Hepatocyte (in vitro differentiated cells): ENCODE measurements at regions not wholly inside any gene's neighbourhood (a gene's known extent, or its start where the extent isn't known, plus 50 kb on each side); places are given as distances from the start of the nearest gene placed in this dataset.

Source experiments
- DNase-seq: peaks from one replicate; pipeline ENCODE4 v3.0.0-alpha.2; 2016; ENCODE audit warnings: low spot score
- H2AFZ ChIP-seq: fragments of 200-600 bp; sonication (generic); 2 replicates; pipeline ENCODE4 v1.6.0; 2016; ENCODE audit warnings: antibody characterized with exemption, mild to moderate bottlenecking
- H3K27ac ChIP-seq: fragments of 200-600 bp; sonication (generic); 2 replicates; pipeline ENCODE4 v1.5.1; 2016; ENCODE audit warnings: mild to moderate bottlenecking
- H3K27me3 ChIP-seq: fragments of 200-600 bp; sonication (generic); 2 replicates; pipeline ENCODE4 v1.6.1; 2016
- H3K36me3 ChIP-seq: fragments of 200-600 bp; sonication (generic); replicated peaks from 2 replicates; pipeline ENCODE4 v1.5.1; 2016; ENCODE audit warnings: low read depth; ENCODE audit not compliant: insufficient read depth
- H3K4me1 ChIP-seq: fragments of 200-600 bp; sonication (generic); 2 replicates; pipeline ENCODE4 v1.5.1; 2016; ENCODE audit warnings: mild to moderate bottlenecking, moderate library complexity; ENCODE audit not compliant: insufficient read depth
- H3K4me2 ChIP-seq: fragments of 200-600 bp; sonication (generic); 2 replicates; pipeline ENCODE4 v1.6.0; 2016
- H3K4me3 ChIP-seq: fragments of 200-600 bp; sonication (generic); 2 replicates; pipeline ENCODE4 v1.5.1; 2016; ENCODE audit warnings: mild to moderate bottlenecking
- H3K79me2 ChIP-seq: fragments of 200-600 bp; sonication (generic); 2 replicates; pipeline ENCODE4 v1.6.0; 2017; ENCODE audit warnings: mild to moderate bottlenecking
- H3K9me2 ChIP-seq: fragments of 200-600 bp; sonication (generic); replicated peaks from 2 replicates; pipeline ENCODE4 v1.6.0; 2017; ENCODE audit warnings: mild to moderate bottlenecking; ENCODE audit not compliant: insufficient read depth
- H3K9me3 ChIP-seq: fragments of 200-600 bp; sonication (generic); 2 replicates; pipeline ENCODE4 v1.5.1; 2016; ENCODE audit warnings: low read depth, mild to moderate bottlenecking
- H4K20me1 ChIP-seq: fragments of 200-600 bp; sonication (generic); 2 replicates; pipeline ENCODE4 v1.6.0; 2016; ENCODE audit warnings: mild to moderate bottlenecking; ENCODE audit not compliant: insufficient read depth, poor library complexity, severe bottlenecking
- CTCF ChIP-seq: fragments of 200-600 bp; sonication (generic); IDR thresholded peaks from 2 replicates; pipeline ENCODE4 v1.5.1; 2016; ENCODE audit warnings: antibody characterized with exemption, mild to moderate bottlenecking; ENCODE audit not compliant: poor library complexity
- EZH2 ChIP-seq: fragments of 200-600 bp; sonication (generic); IDR thresholded peaks from 2 replicates; pipeline ENCODE4 v1.6.1; 2016; ENCODE audit warnings: antibody characterized with exemption, mild to moderate bottlenecking, borderline replicate concordance
- EZH2phosphoT487 ChIP-seq: fragments of 200-600 bp; sonication (generic); IDR thresholded peaks from one replicate; pipeline ENCODE4 v1.6.1; 2018; ENCODE audit warnings: antibody characterized with exemption, mild to moderate bottlenecking, low read depth, moderate library complexity; ENCODE audit not compliant: unreplicated experiment, severe bottlenecking
- WGBS: methylation state at CpG from one replicate; pipeline ENCODE4 v1.1.6; 2016; ENCODE audit warnings: low lambda C conversion rate; ENCODE audit errors: missing lambda C conversion rate; 5-methylcytosine and 5-hydroxymethylcytosine counted together

- Histone ChIP-seq H4K20me1 (no peaks in the 10 kb centered on the region), H3K79me2 (no peaks in the 10 kb centered on the region), H3K4me3 (no peak overlapping the region), H3K27ac (no peak overlapping the region), H3K9me2 (no peaks in the 10 kb centered on the region), H3K9me3 (no peaks in the 10 kb centered on the region), H3K4me2 (no peak overlapping the region), H3K27me3 (no peaks in the 10 kb centered on the region), H2AFZ (no peak overlapping the region), H3K4me1 (no peaks in the 10 kb centered on the region), H3K36me3 (no peaks in the 10 kb centered on the region)
- no peak for DNase-seq
- WGBS = 73% methylated on average over 3 of the region's 3 CpGs
- no peak for TF ChIP-seq CTCF
- TF ChIP-seq EZH2phosphoT487 = no peak
- TF ChIP-seq EZH2 = no peak
Observed at GRCh38 chr4:14893713-14894112, 108.6 kb upstream of the CPEB2 start.

DNA sequence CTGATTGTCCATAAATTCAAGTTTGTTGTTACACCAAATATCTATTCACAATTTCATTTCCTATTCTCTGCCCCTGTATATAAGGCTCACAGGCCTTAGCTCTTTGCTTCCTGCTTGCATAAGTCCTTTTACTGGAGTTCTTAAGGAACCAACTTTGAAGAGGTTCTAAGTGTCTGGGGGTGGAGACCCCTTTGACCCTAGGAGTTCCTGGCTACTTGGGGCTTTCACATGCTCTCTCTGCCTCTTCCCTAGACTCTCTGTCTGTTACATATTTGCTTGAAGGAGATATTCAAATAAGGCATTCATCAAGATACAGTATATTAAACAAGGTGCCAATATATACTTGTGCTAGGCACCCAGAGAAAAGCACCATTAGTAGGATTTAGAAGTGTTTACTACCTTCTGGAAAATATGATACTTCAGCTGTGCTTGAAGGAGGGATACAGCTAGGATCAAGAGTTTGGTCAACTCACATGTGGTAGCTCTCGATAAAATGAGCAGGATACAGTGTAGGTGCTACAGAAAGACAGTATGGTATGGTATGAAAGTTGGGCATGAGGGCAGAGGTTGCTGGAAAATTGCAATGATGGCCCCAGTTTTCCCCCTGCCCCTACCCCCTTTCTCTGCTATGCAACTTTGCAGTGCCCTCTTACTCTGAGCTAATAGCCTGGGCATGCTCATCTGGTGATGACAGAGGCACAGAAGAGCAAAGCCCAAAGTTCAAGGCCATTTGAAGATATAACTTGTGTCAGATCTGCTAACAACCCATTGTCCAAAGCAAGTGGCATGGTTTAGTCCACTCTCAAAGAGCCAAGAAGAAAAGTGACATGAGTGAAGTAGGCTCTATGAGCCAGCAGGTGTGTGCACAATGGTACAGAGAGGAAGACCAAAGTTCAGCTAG lies 107.6 kb upstream of the CPEB2 start:
- Histone ChIP-seq H3K27ac (no peak overlapping the region), H3K9me3 (no peaks in the 10 kb centered on the region), H3K4me2 (no peak overlapping the region), H3K4me3 (no peak overlapping the region), H3K4me1 (no peaks in the 10 kb centered on the region), H2AFZ (no peak overlapping the region), H3K79me2 (no peaks in the 10 kb centered on the region), H3K27me3 (no peaks in the 10 kb centered on the region), H4K20me1 (no peaks in the 10 kb centered on the region), H3K36me3 (no peaks in the 10 kb centered on the region), H3K9me2 (no peaks in the 10 kb centered on the region)
- TF ChIP-seq EZH2phosphoT487 = no peak
- no peak for TF ChIP-seq CTCF
- no peak for TF ChIP-seq EZH2
- 89% methylated on average over 1 of the region's 1 CpG for WGBS
- no peak for DNase-seq

DNA sequence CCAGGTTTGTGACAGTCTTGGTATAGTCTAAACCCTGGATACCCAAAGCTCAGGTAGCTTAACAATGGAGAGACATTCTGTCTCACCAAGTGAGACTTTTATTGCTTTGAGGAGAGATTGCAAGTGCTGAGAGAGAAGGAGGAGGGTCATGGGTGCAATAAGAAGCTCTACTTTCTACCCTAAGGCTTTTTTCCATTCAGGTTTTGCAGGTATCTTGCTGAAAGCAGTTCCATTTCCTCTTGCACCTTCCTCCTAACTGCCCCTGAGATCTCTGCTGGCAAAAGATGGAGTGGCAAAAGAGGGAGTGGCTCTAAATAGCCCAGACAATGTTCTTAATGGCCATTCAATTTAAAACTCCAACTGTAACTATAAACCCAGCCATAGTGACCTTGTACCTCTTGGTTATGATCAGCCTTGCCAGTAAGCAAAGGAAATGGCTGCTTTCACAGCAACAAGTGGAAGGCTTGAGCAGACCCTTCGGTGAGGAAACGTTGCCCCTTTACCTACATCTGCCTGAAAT lies 105.6 kb upstream of the CPEB2 start:
- no peak overlapping the region for H3K4me3 ChIP-seq
- H3K27ac ChIP-seq = no peak overlapping the region
- H4K20me1 ChIP-seq = no peaks in the 10 kb centered on the region
- H3K9me2 ChIP-seq = no peaks in the 10 kb centered on the region
- no peaks in the 10 kb centered on the region for H3K36me3 ChIP-seq
- H3K4me1 ChIP-seq = no peaks in the 10 kb centered on the region
- DNase-seq = no peak
- 89% methylated on average over 2 of the region's 2 CpGs for WGBS
- H3K79me2 ChIP-seq = no peaks in the 10 kb centered on the region
- TF ChIP-seq EZH2 = no peak
- no peak for TF ChIP-seq EZH2phosphoT487
- no peak for TF ChIP-seq CTCF
- no peak overlapping the region for H3K4me2 ChIP-seq
- no peaks in the 10 kb centered on the region for H3K27me3 ChIP-seq
- H3K9me3 ChIP-seq = no peaks in the 10 kb centered on the region
- no peak overlapping the region for H2AFZ ChIP-seq
